ENCODE measurements at regions not wholly inside any gene's neighbourhood (a gene's known extent, or its start where the extent isn't known, plus 50 kb on each side); places are given as distances from the start of the nearest gene placed in this dataset.

DNA sequence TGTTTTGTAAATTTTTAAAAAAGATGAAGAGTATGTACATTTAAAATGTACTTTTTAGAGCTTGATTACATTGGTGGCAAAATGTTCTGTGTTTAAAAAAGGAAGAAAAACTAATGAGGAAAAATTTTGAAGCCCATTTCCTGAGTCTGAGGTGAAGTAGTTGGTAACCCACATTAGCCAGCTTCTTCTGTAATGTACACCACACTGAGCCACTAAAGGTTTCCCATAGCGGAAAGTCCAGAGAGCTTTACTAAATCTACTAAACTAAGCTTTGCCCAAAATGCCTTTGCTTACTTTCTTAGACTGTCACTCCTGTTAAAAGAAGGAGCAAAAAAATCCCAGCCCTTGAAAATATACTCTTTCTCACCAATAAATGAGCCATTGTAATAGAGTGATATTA is 804.8 kb upstream of the ZEB2 start:
- no peak for DNase-seq (ENCODE audit: low spot score)

GRCh38 chr2:145323512-145323911 is 803.6 kb upstream of the ZEB2 start:
- peak; percentile 39 for DNase-seq (ENCODE audit: low spot score)

- no peak for DNase-seq (ENCODE audit: low spot score)
Measured at GRCh38 chr2:145321344-145321743, 801.4 kb upstream of the ZEB2 start.

GRCh38 chr2:145316496-145316895 is 796.6 kb upstream of the ZEB2 start:
- DNase-seq (ENCODE audit: low spot score), result no peak

DNA sequence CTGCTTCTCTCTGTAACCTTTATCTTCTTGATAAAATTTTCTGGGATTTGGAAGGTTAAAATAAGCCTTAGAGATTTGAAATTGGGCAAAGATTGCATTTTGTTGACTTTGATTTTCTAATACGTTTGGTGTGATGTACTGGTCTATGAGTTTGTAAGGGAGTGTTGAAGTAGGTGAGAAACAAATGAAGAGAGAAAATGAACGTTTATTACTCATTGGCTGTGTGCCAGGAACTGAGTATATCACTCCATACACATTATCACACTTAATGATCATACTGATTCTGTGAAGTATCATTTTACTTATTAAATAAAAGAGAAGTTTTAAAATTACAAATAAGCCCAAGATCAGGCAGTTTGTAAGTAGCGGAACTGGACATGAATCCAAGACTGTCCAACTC is 795.1 kb upstream of the ZEB2 start:
- DNase-seq (ENCODE audit: low spot score), result no peak

DNA sequence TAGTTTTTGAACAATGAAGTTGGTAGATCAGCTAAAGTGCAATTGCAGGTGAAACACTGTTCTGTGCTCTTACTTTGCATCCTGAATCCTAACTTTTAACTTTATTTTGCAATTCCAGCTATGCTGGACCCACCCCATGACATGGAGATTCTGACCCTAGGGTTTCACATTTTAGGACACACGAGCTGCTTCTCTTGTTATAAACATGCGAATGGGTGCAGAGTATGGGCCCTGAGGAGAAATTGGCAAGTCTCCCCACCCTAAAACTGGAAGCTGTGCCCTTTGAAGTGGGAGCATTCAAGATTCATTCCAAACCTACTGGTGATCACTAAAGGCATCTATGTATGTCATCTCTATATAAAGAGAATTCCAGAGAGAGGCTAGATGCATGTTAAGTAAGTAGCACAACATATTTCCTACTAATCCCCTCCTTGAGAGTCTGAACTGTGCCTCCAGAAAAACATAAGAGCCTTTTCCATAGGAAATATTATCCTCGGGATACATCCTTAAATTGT is 794.3 kb upstream of the ZEB2 start:
- no peak for DNase-seq (ENCODE audit: low spot score)

GRCh38 chr2:145305889-145306288 is 786.0 kb upstream of the ZEB2 start:
- no peak for DNase-seq (ENCODE audit: low spot score)

- no peak for DNase-seq (ENCODE audit: low spot score)
Measured at GRCh38 chr2:145304501-145304900, 784.6 kb upstream of the ZEB2 start.

GRCh38 chr2:145303536-145303935 is 783.6 kb upstream of the ZEB2 start:
- no peak for DNase-seq (ENCODE audit: low spot score)

DNA sequence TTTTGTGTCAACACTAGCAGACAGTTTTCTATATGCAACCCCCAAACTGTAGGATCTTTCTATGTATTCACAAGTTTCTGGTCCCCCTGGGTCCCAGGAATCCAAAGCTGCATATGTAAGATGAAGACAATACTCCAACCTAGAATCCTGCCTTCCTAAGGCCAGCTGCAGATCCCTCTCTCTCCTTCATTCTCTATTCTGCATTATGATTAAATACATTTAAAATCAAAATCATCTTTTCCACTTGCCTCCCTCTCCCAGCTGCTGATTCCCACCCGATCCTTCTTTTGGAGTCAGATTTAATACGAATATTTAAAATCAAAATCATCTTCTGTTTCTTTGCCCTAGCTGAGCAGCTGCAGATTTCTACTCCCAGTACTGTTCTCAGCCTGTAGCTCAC is 783.0 kb upstream of the ZEB2 start:
- DNase-seq (ENCODE audit: low spot score), result no peak

- DNase-seq (ENCODE audit: low spot score), result no peak
Measured at GRCh38 chr2:145302451-145302850, 782.5 kb upstream of the ZEB2 start.

GRCh38 chr2:145299368-145299767 is 779.4 kb upstream of the ZEB2 start:
- DNase-seq (ENCODE audit: low spot score), result no peak

DNA sequence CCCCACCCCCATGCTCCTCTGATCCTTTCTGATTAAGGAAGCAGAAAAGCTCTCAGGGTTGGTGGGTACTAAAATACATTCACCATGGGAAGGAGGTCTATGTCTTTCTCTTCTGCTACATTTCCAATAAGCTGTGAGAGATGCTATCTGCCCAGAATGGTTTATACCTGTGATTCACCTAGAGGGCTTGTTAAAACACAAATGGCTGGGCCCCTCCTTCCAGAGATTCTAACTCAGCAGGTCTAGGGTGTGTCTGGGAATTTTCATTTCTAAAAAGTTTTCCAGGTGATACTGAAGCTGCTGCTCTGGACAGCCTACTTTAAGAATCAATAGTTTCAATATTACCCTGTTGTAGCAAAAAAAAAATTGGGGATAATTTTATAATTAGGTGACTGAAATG is 772.2 kb upstream of the ZEB2 start:
- no peak for DNase-seq (ENCODE audit: low spot score)

DNA sequence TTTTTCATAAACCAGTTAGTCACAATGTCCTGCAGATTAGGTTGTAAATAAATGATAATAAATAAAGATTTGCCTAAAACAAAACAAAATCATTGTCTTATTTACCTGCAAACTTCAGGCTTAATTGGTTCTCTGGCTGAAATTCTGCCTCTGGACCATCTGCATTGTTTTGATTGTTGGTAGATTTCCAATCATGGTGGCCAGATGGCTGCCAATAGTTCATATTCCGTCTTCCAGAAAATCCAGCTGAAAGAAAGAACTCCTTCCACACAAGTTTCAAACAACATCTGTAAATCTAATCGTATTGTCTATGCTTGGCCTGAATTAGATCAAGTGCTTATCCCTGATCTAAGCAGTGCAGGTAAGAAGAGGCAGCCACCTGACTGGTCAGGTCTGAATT is 771.1 kb upstream of the ZEB2 start:
- no peak for DNase-seq (ENCODE audit: low spot score)

- no peak for DNase-seq (ENCODE audit: low spot score)
Measured at GRCh38 chr2:145289946-145290345, 770.0 kb upstream of the ZEB2 start.

DNA sequence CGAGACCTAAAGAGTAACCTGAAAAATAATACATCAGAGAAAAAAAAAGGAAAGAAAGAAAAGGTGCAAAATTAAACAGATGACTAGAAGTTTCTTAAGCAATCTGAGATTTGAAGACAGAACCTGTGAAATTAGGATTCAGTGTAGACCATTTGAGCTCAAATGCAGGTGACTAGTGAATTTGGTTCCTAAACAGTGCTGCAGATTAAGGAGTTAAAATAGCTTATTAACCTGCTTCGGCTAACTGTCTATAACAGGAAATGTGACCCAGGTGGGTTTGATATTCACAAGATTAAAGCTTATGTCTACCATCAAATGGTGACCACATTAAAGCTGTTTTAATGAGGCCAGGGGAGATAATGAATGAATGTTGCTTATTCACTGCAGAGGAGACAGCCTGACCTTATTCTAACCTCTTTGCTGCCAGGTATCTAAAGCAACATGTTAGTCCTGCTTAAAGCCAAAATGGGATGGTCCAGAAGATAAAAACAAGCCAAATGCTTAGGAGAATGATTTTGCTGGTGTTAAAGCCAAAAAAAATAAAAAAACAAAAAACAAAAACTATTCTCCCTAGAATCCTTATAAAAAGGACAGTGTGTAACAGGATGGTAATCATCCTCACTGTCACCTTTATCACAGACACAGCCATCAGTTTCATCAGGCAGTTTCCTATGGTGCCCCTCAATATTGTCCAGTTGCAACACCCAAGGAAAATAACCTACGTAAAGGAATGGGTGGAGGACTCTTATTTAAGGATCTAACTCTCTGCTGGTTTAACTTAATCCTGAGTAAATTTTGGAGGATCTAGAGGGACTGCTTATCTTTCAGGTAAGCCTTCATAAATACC is 769.0 kb upstream of the ZEB2 start:
- DNase-seq (ENCODE audit: low spot score), result no peak

GRCh38 chr2:145287736-145288135 is 767.8 kb upstream of the ZEB2 start:
- no peak for DNase-seq (ENCODE audit: low spot score)

DNA sequence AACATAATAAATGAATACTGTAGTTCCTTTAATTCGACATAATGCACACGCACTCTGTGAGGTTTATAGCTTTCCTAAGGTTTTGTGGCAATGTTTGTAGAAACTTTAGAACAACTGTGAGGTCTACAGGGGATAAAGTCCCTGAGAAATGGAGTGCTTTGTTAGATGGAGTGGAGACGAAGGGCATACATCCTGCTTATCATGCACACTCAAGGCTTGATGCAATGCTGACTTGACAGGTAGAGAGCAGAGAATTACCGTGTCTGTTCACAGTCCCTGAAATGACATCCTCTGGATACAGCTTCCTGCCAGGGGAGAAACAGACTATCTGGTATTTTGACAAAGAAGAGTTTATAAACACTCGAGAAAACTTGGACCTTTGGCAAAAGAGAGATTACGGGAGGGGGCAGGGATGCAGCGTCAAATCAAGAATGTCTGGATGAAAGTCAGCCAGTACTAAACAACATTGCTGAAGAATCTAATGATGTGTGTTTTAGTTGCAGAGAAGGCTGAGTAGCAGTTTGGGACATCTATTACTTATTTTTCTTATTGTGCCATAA is 766.9 kb upstream of the ZEB2 start:
- DNase-seq (ENCODE audit: low spot score), result no peak

GRCh38 chr2:145284551-145284950 is 764.6 kb upstream of the ZEB2 start:
- no peak for DNase-seq (ENCODE audit: low spot score)

GRCh38 chr2:145283131-145283530 is 763.2 kb upstream of the ZEB2 start:
- DNase-seq (ENCODE audit: low spot score), result no peak

- peak; percentile 60 for DNase-seq (ENCODE audit: low spot score)
Measured at GRCh38 chr2:145277922-145278321, 758.0 kb upstream of the ZEB2 start.

- peak; percentile 71 for DNase-seq (ENCODE audit: low spot score)
Measured at GRCh38 chr2:145273840-145274239, 753.9 kb upstream of the ZEB2 start.

DNA sequence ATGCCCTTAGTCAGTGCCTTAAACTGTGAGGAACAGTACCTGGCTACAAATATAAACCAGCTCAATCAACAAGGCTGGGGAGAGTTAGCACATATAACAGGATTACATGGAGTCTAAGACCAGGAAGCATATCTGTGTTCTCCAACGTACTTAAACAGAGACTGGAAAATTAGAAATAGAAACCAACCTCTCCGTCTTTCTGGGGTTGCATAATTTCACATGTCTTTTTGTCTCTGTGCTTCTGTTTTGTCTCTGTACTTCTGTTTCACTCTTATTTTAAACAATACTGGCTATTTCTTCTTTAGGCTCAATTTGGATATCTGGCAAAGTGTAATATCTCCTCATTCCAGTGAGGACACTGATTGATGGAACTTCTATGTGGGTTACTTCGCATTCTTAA is 749.0 kb upstream of the ZEB2 start:
- DNase-seq (ENCODE audit: low spot score), result no peak

GRCh38 chr2:145267451-145267850 is 747.5 kb upstream of the ZEB2 start:
- DNase-seq (ENCODE audit: low spot score), result peak; percentile 60

Data from kidney tubule cell (primary cell).